ENCODE measurements at regions not wholly inside any gene's neighbourhood (a gene's known extent, or its start where the extent isn't known, plus 50 kb on each side); places are given as distances from the start of the nearest gene placed in this dataset.

DNA sequence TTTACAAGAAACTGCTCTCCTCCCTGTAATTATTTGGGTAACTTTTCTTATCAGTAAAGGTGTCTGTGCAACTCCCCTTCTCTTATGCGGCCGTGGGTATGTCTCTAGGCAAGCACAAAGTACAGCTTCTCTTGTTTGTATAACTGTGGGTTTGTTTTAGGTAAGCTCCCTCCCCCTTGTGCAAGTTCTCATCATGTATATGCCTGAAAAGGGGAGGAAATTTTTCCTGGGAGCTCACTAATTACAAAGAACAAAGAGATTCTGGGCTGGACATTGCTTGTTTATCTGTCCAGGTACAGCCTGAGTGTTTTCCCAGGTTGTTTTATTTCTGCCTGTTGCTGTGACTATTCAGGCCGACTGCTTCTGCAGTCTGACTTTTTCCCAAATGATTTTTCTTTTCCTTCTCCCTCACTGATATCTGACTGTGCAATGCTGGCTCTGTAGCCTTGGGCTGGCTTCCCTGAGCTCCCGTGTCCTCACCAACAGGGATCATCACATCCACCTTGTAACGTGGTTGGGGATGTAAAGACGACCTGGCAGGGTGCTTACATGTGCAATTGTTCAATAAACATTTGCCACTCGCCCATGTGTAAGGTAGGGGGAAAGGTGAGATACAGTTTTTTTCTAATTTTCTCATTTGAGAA is 916.5 kb downstream of the AACS start:
- TF ChIP-seq GATA2 (IDR thresholded peaks at IDR 0.05; ENCODE audit: low read depth, low read length) (no peak), GATA3 (IDR thresholded peaks at IDR 0.05; ENCODE audit: low read depth, low read length) (no peak)

DNA sequence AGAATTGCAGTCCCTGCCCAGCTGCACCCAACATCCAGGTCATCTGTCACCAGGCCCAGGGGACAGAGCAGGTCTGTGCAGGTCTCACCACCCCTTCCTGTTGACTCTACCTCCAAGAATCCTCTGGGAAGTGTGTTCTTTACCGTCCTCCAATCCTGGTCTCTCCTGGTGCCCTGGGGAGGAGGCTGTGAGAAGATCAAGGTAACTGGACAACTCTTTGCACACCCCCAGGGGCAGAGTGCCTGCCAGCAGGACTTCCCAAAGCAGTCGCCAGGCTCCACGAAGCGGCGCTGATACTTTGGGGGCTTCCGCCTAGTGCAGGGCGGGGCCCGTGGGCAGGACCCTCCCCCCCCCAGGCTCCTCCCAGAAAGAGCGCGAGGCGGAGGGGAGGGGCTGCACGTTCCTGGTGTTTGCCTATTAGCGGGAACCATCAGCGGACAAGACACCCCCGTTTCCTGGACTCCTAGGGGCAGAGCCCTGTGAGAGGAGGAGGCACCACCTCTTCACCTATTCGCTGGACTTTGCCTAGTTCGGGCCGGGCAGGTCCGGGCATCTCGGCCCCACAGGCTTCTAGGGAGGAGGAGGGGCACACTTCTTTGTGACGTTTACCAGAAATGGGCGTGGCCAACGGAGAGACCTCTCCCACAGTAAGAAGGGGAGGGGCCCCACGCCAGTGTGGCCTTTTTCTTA is 918.0 kb downstream of the AACS start:
- TF ChIP-seq GATA2 (IDR thresholded peaks at IDR 0.05; ENCODE audit: low read depth, low read length), result no peak
- no peak for TF ChIP-seq GATA3 (IDR thresholded peaks at IDR 0.05; ENCODE audit: low read depth, low read length)

DNA sequence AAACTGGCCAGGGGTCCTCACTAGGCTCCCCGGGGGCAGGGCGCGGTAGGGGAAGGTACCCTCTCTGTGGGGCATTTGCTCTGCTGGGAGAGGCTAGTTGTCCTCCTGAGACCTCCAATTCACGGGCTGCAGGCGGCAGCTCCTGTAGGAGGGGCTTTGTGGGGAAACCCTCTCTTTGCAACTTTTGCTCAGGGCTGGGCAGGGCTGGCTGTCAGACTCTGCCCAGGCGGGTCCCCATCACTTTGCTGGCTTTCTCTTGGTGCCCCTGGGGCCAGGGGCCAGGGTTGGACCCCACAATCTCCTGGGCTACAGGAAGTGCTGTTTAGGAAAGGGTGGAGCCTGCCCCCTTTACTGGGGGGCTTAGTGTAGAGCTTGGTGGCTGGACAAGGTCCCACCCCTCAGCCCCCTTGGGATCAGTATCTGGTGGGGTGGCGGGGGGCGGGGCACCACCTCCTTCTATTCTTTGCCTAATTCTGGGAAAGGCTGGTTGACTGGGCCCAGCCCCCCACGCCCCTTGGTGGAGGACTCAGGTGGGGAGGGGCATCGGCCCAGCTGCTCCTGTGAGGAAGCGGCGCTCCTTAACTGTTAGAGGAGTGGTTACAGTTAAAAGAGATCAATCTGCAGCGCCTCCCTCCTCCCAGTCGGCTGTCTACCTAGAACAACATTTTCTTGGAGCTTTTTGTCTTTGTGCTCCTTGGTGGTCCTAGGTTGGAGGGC is 918.7 kb downstream of the AACS start:
- TF ChIP-seq GATA2 (IDR thresholded peaks at IDR 0.05; ENCODE audit: low read depth, low read length) (no peak), GATA3 (IDR thresholded peaks at IDR 0.05; ENCODE audit: low read depth, low read length) (no peak)

DNA sequence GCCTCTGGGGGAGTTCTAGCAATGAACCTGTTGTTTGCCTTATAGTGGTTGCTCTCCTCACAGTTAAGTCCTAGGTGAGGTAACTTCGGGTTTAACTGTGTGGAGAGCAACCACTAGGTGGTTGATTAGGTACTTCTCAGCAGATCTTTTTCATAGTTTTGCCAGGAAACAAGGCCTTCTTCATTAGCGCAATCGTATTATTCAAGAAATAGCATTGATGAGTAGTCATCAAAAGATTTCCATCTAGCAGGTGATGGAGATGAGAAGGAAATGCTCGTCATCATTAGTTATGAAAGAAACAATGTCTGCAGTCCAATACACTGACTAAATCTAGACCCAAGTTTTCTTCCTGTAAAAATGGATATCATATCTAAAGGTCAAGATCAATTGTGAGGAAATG is 923.3 kb downstream of the AACS start:
- TF ChIP-seq GATA2 (IDR thresholded peaks at IDR 0.05; ENCODE audit: low read depth, low read length), result no peak
- TF ChIP-seq GATA3 (IDR thresholded peaks at IDR 0.05; ENCODE audit: low read depth, low read length), result no peak

DNA sequence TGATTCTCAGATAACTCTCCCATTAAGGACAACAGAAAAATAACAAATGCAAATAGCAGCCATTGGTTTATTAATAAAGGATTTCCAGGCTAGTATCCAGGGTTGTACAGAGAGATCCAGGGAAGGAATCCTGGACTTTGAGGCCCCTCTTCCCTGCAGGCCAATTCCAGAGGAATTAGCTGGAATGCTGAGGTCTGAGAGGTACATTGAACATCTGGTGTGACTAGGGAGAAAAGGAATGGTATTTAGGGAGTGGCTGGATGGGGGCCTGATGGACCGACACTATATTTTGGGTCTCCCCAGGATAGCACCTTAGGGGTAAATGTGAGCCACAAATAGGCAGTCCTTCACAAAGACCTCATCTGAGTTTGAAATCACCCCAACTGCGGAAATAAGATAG is 924.5 kb downstream of the AACS start:
- TF ChIP-seq GATA2 (IDR thresholded peaks at IDR 0.05; ENCODE audit: low read depth, low read length) (no peak), GATA3 (IDR thresholded peaks at IDR 0.05; ENCODE audit: low read depth, low read length) (no peak)

DNA sequence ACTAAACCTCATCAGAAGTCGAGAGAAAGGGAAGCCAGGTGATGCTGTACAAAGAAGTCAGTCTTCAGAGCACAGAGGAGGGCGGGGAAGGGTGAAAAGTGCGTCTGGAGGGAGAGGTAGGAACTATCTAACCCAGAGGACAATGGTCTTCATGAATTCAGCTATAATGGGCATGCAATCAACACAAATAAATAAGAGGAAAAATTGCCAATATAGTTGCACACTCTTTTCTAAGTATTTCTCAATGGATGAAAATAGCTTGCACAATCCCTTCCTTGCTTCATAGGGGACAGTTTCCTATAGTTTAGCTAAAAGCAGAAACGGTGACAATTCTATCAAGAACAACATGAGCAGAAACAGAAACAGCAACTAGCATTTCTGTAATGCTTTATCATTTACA is 931.2 kb downstream of the AACS start:
- TF ChIP-seq GATA2 (IDR thresholded peaks at IDR 0.05; ENCODE audit: low read depth, low read length) (no peak), GATA3 (IDR thresholded peaks at IDR 0.05; ENCODE audit: low read depth, low read length) (no peak)

DNA sequence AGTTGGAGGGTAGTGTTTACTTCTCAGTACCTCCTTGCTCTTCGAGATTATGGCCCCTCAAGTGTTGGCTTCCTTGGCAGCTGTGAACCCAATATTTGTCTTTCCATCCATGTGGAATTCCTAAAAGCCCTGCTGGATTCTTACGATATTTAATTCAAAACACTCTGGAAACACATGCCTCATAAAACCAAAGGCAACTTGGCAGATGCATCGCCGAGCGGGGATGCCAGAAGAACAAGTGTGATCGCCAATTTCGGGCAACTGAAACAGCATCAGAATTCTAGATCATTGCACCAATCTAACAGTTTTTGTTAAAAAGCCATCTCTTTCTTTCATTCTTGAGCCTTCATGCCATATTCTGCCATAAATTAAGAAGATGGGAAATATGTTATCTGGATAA is 934.4 kb downstream of the AACS start:
- TF ChIP-seq GATA2 (IDR thresholded peaks at IDR 0.05; ENCODE audit: low read depth, low read length) (no peak), GATA3 (IDR thresholded peaks at IDR 0.05; ENCODE audit: low read depth, low read length) (no peak)

DNA sequence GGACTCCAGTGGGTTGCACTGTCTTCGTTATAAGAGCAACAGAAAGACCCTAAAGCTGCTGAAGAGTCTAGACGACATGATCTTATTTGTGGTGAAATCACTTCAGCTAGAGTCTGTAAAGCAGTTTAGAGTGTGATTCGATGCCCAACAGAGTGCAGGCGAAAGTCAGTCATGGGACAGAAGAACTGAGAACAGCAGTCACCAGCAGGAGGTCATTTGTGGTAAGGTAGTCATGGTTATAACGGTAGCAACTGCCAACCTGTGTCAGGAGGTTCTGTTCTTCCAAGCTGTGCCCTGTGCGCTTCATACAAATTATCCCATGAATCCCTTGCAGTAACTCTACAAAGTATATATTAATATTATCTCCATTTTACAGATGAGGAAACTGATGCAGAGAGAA is 954.1 kb downstream of the AACS start:
- TF ChIP-seq GATA3 (IDR thresholded peaks at IDR 0.05; ENCODE audit: low read depth, low read length) (no peak), GATA2 (IDR thresholded peaks at IDR 0.05; ENCODE audit: low read depth, low read length) (no peak)

DNA sequence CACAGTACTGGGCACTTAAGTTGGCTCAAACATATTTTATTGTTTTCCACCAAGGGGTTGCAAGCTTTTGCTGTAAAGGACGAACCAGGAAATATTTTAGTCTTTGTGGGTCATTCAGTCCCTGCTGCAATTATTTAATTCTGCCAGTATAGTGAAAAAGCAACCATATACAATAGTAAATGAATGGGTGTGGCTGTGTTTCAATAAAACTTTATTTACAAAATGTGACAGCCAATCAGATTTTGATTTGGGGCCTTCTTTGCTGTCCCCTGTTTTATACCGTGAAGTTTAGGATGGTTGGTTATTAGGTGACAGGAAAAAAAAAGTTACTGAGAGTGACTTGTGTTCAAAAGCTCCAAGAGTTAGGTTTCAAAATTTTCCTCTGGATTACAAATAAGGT is 956.4 kb downstream of the AACS start:
- TF ChIP-seq GATA2 (IDR thresholded peaks at IDR 0.05; ENCODE audit: low read depth, low read length) (no peak), GATA3 (IDR thresholded peaks at IDR 0.05; ENCODE audit: low read depth, low read length) (no peak)

DNA sequence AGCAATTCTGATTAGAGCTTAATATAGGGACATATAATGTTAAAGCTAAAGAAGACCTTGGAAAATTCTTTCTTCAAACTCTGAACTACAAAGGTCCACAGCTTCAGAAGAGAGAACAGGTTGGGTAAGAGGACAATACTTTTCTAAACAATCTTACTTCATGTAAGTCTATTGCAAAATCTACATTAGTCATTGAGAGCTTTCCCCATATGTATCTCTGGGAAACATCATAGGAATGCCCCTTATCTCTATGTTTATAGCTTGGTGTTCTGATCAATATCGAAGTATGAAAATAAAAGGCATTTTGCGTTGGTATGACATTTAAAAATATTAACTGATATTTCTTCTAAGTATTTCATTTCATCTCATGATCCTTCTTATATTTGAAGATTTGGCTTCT is 962.6 kb downstream of the AACS start:
- TF ChIP-seq GATA3 (IDR thresholded peaks at IDR 0.05; ENCODE audit: low read depth, low read length) (no peak), GATA2 (IDR thresholded peaks at IDR 0.05; ENCODE audit: low read depth, low read length) (no peak)

DNA sequence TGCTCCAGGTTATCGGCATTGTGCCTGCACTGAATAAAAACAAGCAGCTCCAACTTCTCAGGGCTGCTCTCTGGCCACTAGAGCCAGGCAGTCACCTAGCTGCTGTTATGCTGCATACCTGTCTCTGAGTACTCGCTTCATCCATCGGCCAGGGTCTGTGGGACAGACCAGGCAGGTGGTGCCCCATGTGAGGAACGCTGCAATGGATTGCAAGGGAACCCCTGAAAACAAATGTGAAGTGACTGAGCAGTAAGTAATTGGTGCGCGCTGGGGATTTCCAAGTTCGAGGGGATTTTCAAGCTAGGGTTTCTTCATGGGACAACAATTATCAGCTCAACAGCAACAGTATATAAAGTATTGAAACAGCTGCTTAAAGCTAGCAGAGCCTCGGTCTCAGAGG is 965.3 kb downstream of the AACS start:
- TF ChIP-seq GATA2 (IDR thresholded peaks at IDR 0.05; ENCODE audit: low read depth, low read length), result no peak
- TF ChIP-seq GATA3 (IDR thresholded peaks at IDR 0.05; ENCODE audit: low read depth, low read length), result no peak

DNA sequence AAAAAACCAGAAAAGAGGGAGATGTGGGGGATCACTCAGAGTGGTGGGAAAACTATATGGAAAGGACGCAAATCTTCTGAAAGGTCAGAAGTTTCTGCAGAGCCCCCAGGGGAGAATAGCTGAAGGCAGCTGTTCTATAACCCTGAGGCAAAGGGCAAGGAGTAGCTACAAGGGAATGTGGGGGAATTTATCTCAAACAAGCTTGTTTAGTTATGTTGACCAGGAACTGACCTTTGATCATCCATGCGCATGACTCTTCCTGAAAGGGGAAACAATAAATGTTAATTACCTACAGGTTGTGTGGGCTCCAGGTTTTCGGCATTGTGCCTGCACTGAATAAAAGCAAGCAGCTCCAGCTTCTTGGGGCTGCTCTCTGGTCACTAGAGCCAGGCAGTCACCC is 968.5 kb downstream of the AACS start:
- TF ChIP-seq GATA3 (IDR thresholded peaks at IDR 0.05; ENCODE audit: low read depth, low read length) (no peak), GATA2 (IDR thresholded peaks at IDR 0.05; ENCODE audit: low read depth, low read length) (no peak)

DNA sequence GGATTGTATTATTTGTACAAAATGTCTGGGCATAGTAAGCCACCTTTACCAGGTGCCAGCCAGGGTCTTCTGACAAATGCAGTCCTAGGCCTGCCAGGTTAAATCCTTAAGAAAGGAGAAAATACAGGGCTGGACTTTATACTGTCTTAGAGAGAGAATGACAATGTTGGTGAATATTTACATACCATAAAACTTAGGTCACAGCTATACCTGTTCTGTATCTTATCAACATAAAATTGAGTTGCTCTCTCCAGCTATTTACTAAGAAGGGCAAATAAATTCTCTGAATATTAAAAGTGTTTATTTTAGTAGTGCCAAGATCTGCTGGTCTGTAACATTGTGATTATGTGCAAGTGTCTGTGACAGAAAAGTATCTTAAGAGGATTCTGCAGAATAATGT is 971.1 kb downstream of the AACS start:
- TF ChIP-seq GATA3 (IDR thresholded peaks at IDR 0.05; ENCODE audit: low read depth, low read length) (no peak), GATA2 (IDR thresholded peaks at IDR 0.05; ENCODE audit: low read depth, low read length) (no peak)

DNA sequence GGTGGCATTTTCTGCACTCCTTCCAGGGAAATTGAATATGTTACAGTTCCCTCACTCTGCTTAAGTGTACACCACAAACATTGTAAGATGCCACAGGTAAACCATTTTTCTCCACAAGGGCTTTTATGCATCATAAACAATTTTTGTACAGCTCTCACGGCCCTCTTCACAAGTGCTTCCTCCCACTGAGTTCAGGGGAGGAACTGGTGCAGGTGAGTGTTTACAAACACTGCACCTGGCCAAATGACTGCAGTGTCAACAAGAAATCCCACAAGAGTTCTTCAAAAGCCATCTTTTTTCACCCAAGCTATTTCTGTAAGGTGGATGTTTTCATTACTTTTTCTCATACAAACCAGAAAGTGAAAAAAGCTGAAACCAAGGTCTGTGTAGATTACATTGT is 973.2 kb downstream of the AACS start:
- TF ChIP-seq GATA2 (IDR thresholded peaks at IDR 0.05; ENCODE audit: low read depth, low read length) (no peak), GATA3 (IDR thresholded peaks at IDR 0.05; ENCODE audit: low read depth, low read length) (no peak)

DNA sequence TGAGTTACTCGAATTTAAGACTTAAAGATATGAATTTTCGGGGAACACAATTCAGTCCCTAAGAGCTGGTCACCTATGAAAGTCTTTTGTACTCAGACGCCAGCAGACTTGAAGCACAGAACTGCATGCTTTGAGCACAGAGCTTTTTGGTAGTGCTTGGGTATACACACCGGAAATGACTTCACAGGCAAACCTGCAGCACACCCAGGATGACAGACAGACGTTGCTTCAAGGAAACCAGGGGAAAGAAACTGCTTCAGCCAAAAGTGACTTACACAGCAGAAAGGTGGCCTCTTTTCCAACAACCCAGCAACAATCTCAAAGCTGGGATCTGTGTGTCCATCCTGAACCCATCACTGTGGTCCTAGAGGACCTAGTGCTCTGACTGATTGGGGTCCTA is 975.1 kb downstream of the AACS start:
- no peak for TF ChIP-seq GATA2 (IDR thresholded peaks at IDR 0.05; ENCODE audit: low read depth, low read length)
- TF ChIP-seq GATA3 (IDR thresholded peaks at IDR 0.05; ENCODE audit: low read depth, low read length), result no peak

Data from SH-SY5Y (cell line).